ENCODE measurements at regions not wholly inside any gene's neighbourhood (a gene's known extent, or its start where the extent isn't known, plus 50 kb on each side); places are given as distances from the start of the nearest gene placed in this dataset.

GRCh38 chr22:46041642-46042041 is 64.7 kb upstream of the WNT7B start:
- ATAC-seq (ENCODE audit: low read depth) (no peak), DNase-seq (no peak)
- H4K5ac ChIP-seq (ENCODE audit: low read depth, low read length) = no peak overlapping the region
- H4K8ac ChIP-seq (ENCODE audit: low read depth in 2 of 2, low read length in 2 of 2) = no peak overlapping the region
- no peak overlapping the region for H3K14ac ChIP-seq (replicated peaks; ENCODE audit: low read depth, low read length)
- no peak overlapping the region for H3K27ac ChIP-seq (ENCODE audit: insufficient read depth, low read length)
- no peak overlapping the region for H2AK9ac ChIP-seq (replicated peaks; ENCODE audit: low read depth, low read length, poor library complexity)
- H3K79me1 ChIP-seq (ENCODE audit: low read depth in 1 of 2, low read length in 2 of 2) = peaks cover 22 to 42% of the 10 kb centered on the region in 2 experiments
- peaks cover 22% of the 10 kb centered on the region for H3K4me1 ChIP-seq (ENCODE audit: control insufficient read depth, insufficient read depth, low read length)
- no peak overlapping the region for H2BK20ac ChIP-seq (ENCODE audit: low read depth, low read length)
- H2AFZ ChIP-seq (replicated peaks; ENCODE audit: low read length, poor library complexity) = no peak overlapping the region
- no peak overlapping the region for H3K4me2 ChIP-seq (ENCODE audit: low read depth, low read length)
- H3K9ac ChIP-seq (ENCODE audit: low read depth, low read length) = no peak overlapping the region
- in situ Hi-C loops (cut with MboI; ENCODE audit: low sequenced_read_pairs) = no loop called here
- H3K9me3 ChIP-seq (ENCODE audit: control insufficient read depth, insufficient read depth, low read length) = no peaks in the 10 kb centered on the region
- CTCF ChIA-PET = no interaction called here
- TF ChIP-seq POLR2A (IDR thresholded peaks at IDR 0.05; ENCODE audit: low read depth, low read length) = no peak
- no peak for TF ChIP-seq CTCF (conservative IDR thresholded peaks at IDR 0.05; ENCODE audit: low read depth, low read length)
- TF ChIP-seq RAD21 (IDR thresholded peaks at IDR 0.05; ENCODE audit: low read length) = no peak
- TF ChIP-seq RCOR1 (IDR thresholded peaks at IDR 0.05; ENCODE audit: insufficient replicate concordance, low read length) = no peak
- TF ChIP-seq NFE2L2 (IDR thresholded peaks at IDR 0.05; ENCODE audit: low read depth, low read length) = no peak
- TF ChIP-seq MAZ (IDR thresholded peaks at IDR 0.05; ENCODE audit: borderline replicate concordance, low read depth, low read length) = no peak
- TF ChIP-seq USF2 (IDR thresholded peaks at IDR 0.05; ENCODE audit: low read depth, low read length) = no peak
- TF ChIP-seq CEBPB (IDR thresholded peaks at IDR 0.05; ENCODE audit: low read depth, low read length) = no peak
- no peak for TF ChIP-seq CHD1 (IDR thresholded peaks at IDR 0.05; ENCODE audit: low read depth, low read length)
- H4K91ac ChIP-seq (ENCODE audit: insufficient read depth, low read depth, low read length) = no peak overlapping the region
- no peaks in the 10 kb centered on the region for H4K20me1 ChIP-seq (ENCODE audit: insufficient read depth, low read length)
- intact Hi-C loops (cut with micrococcal nuclease) = no loop called here
- BruUV-seq (replicated peaks) = no TSS peak
- dilution Hi-C loops (cut with HindIII; ENCODE audit: low sequenced_read_pairs, unreplicated experiment) = no loop called here
- no peak overlapping the region for H3K18ac ChIP-seq (ENCODE audit: low read depth, low read length)
- H2BK120ac ChIP-seq (ENCODE audit: low read depth, low read length) = no peak overlapping the region
- H3K4me3 ChIP-seq (ENCODE audit: insufficient read depth, low read depth, low read length) = no peak overlapping the region
- H3K36me3 ChIP-seq (ENCODE audit: control insufficient read depth, insufficient read depth, low read length) = no peaks in the 10 kb centered on the region
- H2AK5ac ChIP-seq (ENCODE audit: low read depth, low read length) = no peak overlapping the region
- no peak overlapping the region for H3K4ac ChIP-seq (ENCODE audit: low read depth, low read length)
- 70% methylated on average over 3 of the region's 9 CpGs; no CpG with 5 or more reads in 1 of the 2 experiments for WGBS, 2 experiments (ENCODE audit: extremely low coverage in 2 of 2, insufficient read length in 1 of 2)
- H2BK5ac ChIP-seq (ENCODE audit: low read depth, low read length, poor library complexity, severe bottlenecking) = no peak overlapping the region
- no peak overlapping the region for H3K23ac ChIP-seq (ENCODE audit: low read depth, low read length)
- POLR2A ChIA-PET (ENCODE audit: unreplicated experiment) = no interaction called here
- no peak overlapping the region for H3K56ac ChIP-seq (ENCODE audit: extremely low read depth, insufficient read depth, low read length)
- no peaks in the 10 kb centered on the region for H3K27me3 ChIP-seq (ENCODE audit: control insufficient read depth, insufficient read depth, low read length)
- no peak overlapping the region for H2BK15ac ChIP-seq (ENCODE audit: low read depth, low read length)
- H3K9me1 ChIP-seq (ENCODE audit: insufficient read depth, low read length) = peaks cover 11% of the 10 kb centered on the region

Measured in IMR-90 (cell line).